Lung (tissue), 11 donors: ENCODE measurements at regions not wholly inside any gene's neighbourhood (a gene's known extent, or its start where the extent isn't known, plus 50 kb on each side); places are given as distances from the start of the nearest gene placed in this dataset.
A peak's percentile ranks its signal among the peaks of the same experiment; 100 is the strongest.

ENCODE experiments used
- ATAC-seq: fragments of 200-7000 bp; cut with Tn5 transposase; one replicate; pipeline ENCODE4 v1.9.1; 2020; ENCODE audit warnings: moderate number of reproducible peaks; ENCODE audit not compliant: insufficient read depth, low FRiP score
- DNase-seq, 3 donors: peaks; one replicate each; pipeline ENCODE4 v3.0.0-alpha.2; 2013 to 2017
- H3K27ac ChIP-seq, 2 donors: one replicate each; pipeline ENCODE4 v1.5.1; 2013; ENCODE audit warnings: mild to moderate bottlenecking in 2 of 2, moderate library complexity in 2 of 2, control low read depth in 1 of 2, inconsistent platforms in 1 of 2, low read depth in 1 of 2, low read length in 1 of 2
- H3K27me3 ChIP-seq, 3 donors: one replicate each; pipeline ENCODE4 v1.5.1; 2013; ENCODE audit warnings: low read length in 2 of 3; ENCODE audit not compliant: control insufficient read depth in 3 of 3, insufficient read depth in 3 of 3
- H3K36me3 ChIP-seq, 4 donors: one replicate each; pipeline ENCODE4 v1.5.1; 2013; ENCODE audit warnings: low read length in 4 of 4, mild to moderate bottlenecking in 1 of 4, moderate library complexity in 1 of 4; ENCODE audit not compliant: control insufficient read depth in 4 of 4, insufficient read depth in 4 of 4
- H3K4me1 ChIP-seq, 5 donors: one replicate each; pipeline ENCODE4 v1.5.1; 2013; ENCODE audit warnings: low read length in 5 of 5, mild to moderate bottlenecking in 2 of 5, moderate library complexity in 1 of 5; ENCODE audit not compliant: control insufficient read depth in 5 of 5, insufficient read depth in 5 of 5
- H3K4me3 ChIP-seq: one replicate; pipeline ENCODE4 v1.5.1; 2013; ENCODE audit warnings: mild to moderate bottlenecking, control low read depth, moderate library complexity
- H3K9ac ChIP-seq, 2 donors: one replicate each; pipeline ENCODE4 v1.5.1; 2013; ENCODE audit warnings: low read length in 2 of 2, control low read depth in 1 of 2; ENCODE audit not compliant: insufficient read depth in 1 of 2
- H3K9me3 ChIP-seq, 4 donors: one replicate each; pipeline ENCODE4 v1.5.1; 2013; ENCODE audit warnings: low read length in 3 of 4, mild to moderate bottlenecking in 1 of 4, moderate library complexity in 1 of 4; ENCODE audit not compliant: control insufficient read depth in 4 of 4, insufficient read depth in 3 of 4
- WGBS, 2 donors: extraction: QIAGEN DNeasy Blood & Tissue Kit; methylation state at CpG; one replicate each; pipeline ENCODE4 v1.1.7; 2013; 5-methylcytosine and 5-hydroxymethylcytosine counted together
- TF ChIP-seq, protein P1 (sequence below): IDR thresholded peaks from 2 replicates; pipeline ENCODE4 v1.5.1; 2012; ENCODE audit warnings: mild to moderate bottlenecking; ENCODE audit errors: control extremely low read depth, extremely low read depth
- donor health status: control.
- donor health status: control.
- donor health status: Bipolar disorder and iron deficiency.
- donor health status: healthy.
- donor health status: DM: yes; HTN: yes; CAD: no.

DNA sequence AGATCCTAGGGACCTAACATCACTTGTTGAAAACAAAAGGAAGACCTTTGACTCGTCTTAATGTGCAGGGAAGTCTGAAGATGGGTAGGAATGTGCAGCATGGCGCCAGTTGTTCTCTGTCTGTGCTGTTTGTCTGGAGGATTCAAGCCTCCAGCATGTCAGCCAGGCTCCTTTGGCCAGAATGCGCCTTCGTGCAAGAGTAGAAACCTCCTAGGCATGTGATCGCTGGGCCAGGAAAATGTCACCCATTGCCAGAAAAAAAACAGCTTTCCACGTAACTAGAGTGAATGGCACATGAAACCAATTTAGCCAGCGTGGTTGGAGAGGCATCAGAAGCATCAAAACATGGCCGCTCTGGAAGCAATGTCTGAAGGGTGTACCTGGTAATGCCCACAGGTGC, 132.7 kb downstream of the EDN1 start:
- ATAC-seq: no peak
- no peak overlapping the region for H3K27ac ChIP-seq
- no peak for DNase-seq
- H3K9ac ChIP-seq: no peak overlapping the region
- WGBS, 2 donors: 89 to 94% methylated on average over 8 of the region's 8 CpGs
- H3K4me3 ChIP-seq: no peak overlapping the region
- peaks cover 0 to 4% (median 0%) of the 10 kb centered on the region in 4 donors for H3K9me3 ChIP-seq
- H3K27me3 ChIP-seq: no peaks in the 10 kb centered on the region
- H3K36me3 ChIP-seq: no peaks in the 10 kb centered on the region
- TF ChIP-seq, protein P1, sequence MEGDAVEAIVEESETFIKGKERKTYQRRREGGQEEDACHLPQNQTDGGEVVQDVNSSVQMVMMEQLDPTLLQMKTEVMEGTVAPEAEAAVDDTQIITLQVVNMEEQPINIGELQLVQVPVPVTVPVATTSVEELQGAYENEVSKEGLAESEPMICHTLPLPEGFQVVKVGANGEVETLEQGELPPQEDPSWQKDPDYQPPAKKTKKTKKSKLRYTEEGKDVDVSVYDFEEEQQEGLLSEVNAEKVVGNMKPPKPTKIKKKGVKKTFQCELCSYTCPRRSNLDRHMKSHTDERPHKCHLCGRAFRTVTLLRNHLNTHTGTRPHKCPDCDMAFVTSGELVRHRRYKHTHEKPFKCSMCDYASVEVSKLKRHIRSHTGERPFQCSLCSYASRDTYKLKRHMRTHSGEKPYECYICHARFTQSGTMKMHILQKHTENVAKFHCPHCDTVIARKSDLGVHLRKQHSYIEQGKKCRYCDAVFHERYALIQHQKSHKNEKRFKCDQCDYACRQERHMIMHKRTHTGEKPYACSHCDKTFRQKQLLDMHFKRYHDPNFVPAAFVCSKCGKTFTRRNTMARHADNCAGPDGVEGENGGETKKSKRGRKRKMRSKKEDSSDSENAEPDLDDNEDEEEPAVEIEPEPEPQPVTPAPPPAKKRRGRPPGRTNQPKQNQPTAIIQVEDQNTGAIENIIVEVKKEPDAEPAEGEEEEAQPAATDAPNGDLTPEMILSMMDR: no peak
- peaks cover 0 to 2% (median 0%) of the 10 kb centered on the region in 5 donors for H3K4me1 ChIP-seq

DNA sequence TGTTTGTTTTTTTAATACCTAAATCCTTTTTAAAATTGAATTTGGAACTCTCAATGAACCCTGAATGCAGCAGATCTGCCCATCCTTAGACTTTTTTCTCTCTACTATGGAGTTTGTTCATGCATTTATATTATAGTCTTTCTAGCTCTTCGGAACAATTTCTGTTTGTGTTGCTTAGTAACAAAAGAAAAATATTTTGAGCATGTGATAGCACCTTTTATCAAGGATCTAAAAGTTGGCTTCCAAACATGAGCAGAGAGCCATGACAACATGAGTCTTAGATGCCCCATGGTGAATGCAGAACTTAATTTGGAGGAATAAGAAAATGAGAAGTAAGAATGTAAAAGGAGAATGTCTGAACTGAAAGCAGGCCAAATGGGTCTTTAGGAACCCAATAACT, 133.7 kb downstream of the EDN1 start:
- Histone ChIP-seq H3K9me3 (peaks cover 0 to 4% (median 0%) of the 10 kb centered on the region in 4 donors), H3K4me3 (no peak overlapping the region), H3K9ac (no peak overlapping the region), H3K4me1 (peaks cover 0 to 2% (median 0%) of the 10 kb centered on the region in 5 donors), H3K27me3 (no peaks in the 10 kb centered on the region), H3K27ac (no peak overlapping the region), H3K36me3 (no peaks in the 10 kb centered on the region)
- ATAC-seq (no peak), DNase-seq (peak in 1 of 3 donors; percentile 32)
- TF ChIP-seq, protein P1: no peak
- WGBS, 2 donors: 33 to 61% methylated on average over 1 of the region's 1 CpG

DNA sequence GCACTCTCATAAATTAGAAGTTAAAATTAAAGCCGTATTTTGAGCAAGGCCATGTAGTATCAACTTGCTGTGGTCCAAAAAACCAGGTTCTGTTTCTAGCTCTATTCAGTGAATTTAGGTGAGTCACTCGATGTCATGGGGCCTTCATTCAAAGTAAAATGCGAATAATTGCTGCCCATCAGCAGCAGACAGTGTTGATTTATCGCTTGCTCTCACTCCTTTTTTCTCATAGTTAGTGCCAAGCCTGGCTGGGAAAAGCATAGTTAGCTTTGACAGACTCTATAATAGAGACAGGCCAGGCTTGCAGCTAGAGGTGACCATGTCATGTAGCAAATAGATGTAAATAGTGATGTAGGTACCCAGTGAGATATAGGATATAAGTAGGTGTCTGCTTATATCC, 136.0 kb downstream of the EDN1 start:
- TF ChIP-seq, protein P1: no peak
- no peak for DNase-seq
- H3K27ac ChIP-seq: no peak overlapping the region
- WGBS, 2 donors: 95% methylated on average over 4 of the region's 4 CpGs
- H3K36me3 ChIP-seq: no peaks in the 10 kb centered on the region
- H3K4me3 ChIP-seq: no peak overlapping the region
- H3K9ac ChIP-seq: no peak overlapping the region
- ATAC-seq: no peak
- no peaks in the 10 kb centered on the region for H3K9me3 ChIP-seq
- peaks cover 0 to 2% (median 0%) of the 10 kb centered on the region in 5 donors for H3K4me1 ChIP-seq
- no peaks in the 10 kb centered on the region for H3K27me3 ChIP-seq

DNA sequence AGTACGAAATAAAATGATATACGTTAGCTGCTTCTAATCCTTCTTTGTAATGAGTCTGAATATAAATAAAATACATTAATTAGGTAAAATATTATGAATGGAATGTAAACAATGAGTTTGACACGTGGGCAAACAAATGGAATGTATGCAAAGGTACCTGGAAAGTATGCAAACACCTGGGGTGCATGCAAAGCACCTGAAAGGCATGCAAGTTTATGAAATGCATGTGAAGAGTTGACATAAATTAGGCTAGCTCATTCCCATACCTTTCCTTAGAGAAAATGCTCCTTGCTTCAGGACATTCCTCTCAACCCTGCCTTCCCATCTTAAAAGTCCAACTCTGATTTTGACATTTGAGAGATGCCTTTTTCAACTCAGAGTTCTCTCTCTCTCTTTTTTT, 140.9 kb downstream of the EDN1 start:
- Histone ChIP-seq H3K27me3 (no peaks in the 10 kb centered on the region), H3K36me3 (no peaks in the 10 kb centered on the region), H3K4me3 (no peak overlapping the region), H3K9ac (no peak overlapping the region), H3K9me3 (no peaks in the 10 kb centered on the region), H3K4me1 (no peaks in the 10 kb centered on the region), H3K27ac (no peak overlapping the region)
- TF ChIP-seq, protein P1: no peak
- DNase-seq (no peak), ATAC-seq (no peak)
- 41 to 53% methylated on average over 3 of the region's 3 CpGs for WGBS, 2 donors
